Muscle layer of colon (tissue), 2 donors: ENCODE measurements at regions not wholly inside any gene's neighbourhood (a gene's known extent, or its start where the extent isn't known, plus 50 kb on each side); places are given as distances from the start of the nearest gene placed in this dataset.

ENCODE experiments used
- H3K27ac ChIP-seq: one replicate; pipeline ENCODE4 v1.7.0; 2013; ENCODE audit warnings: low read depth, mild to moderate bottlenecking, low read length, moderate library complexity
- H3K27me3 ChIP-seq, 2 donors: one replicate each; pipeline ENCODE4 v1.7.0; 2013; ENCODE audit warnings: low read length in 2 of 2, mild to moderate bottlenecking in 2 of 2; ENCODE audit not compliant: insufficient read depth in 2 of 2, control insufficient read depth in 1 of 2
- H3K36me3 ChIP-seq: one replicate; pipeline ENCODE4 v1.7.0; 2013; ENCODE audit warnings: mild to moderate bottlenecking, low read length; ENCODE audit not compliant: insufficient read depth
- H3K4me1 ChIP-seq: one replicate; pipeline ENCODE4 v1.7.0; 2013; ENCODE audit warnings: mild to moderate bottlenecking, low read length; ENCODE audit not compliant: insufficient read depth
- H3K4me3 ChIP-seq, 2 donors: one replicate each; pipeline ENCODE4 v1.7.0; 2013; ENCODE audit warnings: low read length in 2 of 2, low read depth in 1 of 2, mild to moderate bottlenecking in 1 of 2, moderate library complexity in 1 of 2
- H3K9ac ChIP-seq: one replicate; pipeline ENCODE4 v1.7.0; 2013; ENCODE audit warnings: low read length
- H3K9me3 ChIP-seq: one replicate; pipeline ENCODE4 v1.7.0; 2013; ENCODE audit warnings: mild to moderate bottlenecking, low read length
- donor health status: abdominal sarcoma.
- donor health status: Adenocarcinoma of cecum.

- H3K27ac ChIP-seq: no peak overlapping the region
- no peaks in the 10 kb centered on the region for H3K4me1 ChIP-seq
- no peaks in the 10 kb centered on the region for H3K27me3 ChIP-seq
- H3K9me3 ChIP-seq: no peaks in the 10 kb centered on the region
- no peak overlapping the region for H3K4me3 ChIP-seq
- H3K36me3 ChIP-seq: no peaks in the 10 kb centered on the region
- H3K9ac ChIP-seq: no peak overlapping the region
These were observed 82.7 kb upstream of the C1QTNF7 start for GRCh38 chr4:15345134-15345533.

DNA sequence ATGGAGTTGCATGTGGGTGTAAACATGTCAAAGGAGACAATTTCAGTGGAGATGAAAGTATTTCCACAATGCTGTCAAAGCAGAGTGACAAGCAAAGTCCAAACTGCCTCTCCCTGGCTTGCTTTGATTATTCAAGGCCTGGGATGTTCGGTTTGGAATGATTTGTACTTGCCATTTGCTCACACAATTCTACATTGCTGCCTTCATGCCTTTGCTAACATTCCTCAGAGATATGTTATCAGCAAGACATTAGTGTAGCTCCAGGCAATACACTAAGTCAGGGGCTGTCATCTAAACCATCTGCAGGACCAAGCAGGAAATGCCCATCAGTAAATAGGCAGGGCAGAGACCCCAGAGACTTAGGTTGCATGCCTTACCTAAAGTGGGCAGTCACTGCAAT, 79.6 kb upstream of the C1QTNF7 start:
- Histone ChIP-seq H3K27ac (no peak overlapping the region), H3K4me3 (no peak overlapping the region), H3K9ac (no peak overlapping the region), H3K9me3 (no peaks in the 10 kb centered on the region), H3K27me3 (no peaks in the 10 kb centered on the region), H3K36me3 (no peaks in the 10 kb centered on the region), H3K4me1 (peaks cover 12% of the 10 kb centered on the region)

- Histone ChIP-seq H3K4me1 (peaks cover 16% of the 10 kb centered on the region), H3K36me3 (no peaks in the 10 kb centered on the region), H3K9ac (no peak overlapping the region), H3K9me3 (no peaks in the 10 kb centered on the region), H3K27me3 (no peaks in the 10 kb centered on the region), H3K27ac (no peak overlapping the region), H3K4me3 (no peak overlapping the region)
These were observed 79.1 kb upstream of the C1QTNF7 start for GRCh38 chr4:15348695-15349094.

- Histone ChIP-seq H3K27ac (no peak overlapping the region), H3K4me3 (no peak overlapping the region), H3K4me1 (peaks cover 16% of the 10 kb centered on the region), H3K9me3 (no peaks in the 10 kb centered on the region), H3K27me3 (no peaks in the 10 kb centered on the region), H3K9ac (no peak overlapping the region), H3K36me3 (no peaks in the 10 kb centered on the region)
These were observed 78.3 kb upstream of the C1QTNF7 start for GRCh38 chr4:15349531-15349935.

DNA sequence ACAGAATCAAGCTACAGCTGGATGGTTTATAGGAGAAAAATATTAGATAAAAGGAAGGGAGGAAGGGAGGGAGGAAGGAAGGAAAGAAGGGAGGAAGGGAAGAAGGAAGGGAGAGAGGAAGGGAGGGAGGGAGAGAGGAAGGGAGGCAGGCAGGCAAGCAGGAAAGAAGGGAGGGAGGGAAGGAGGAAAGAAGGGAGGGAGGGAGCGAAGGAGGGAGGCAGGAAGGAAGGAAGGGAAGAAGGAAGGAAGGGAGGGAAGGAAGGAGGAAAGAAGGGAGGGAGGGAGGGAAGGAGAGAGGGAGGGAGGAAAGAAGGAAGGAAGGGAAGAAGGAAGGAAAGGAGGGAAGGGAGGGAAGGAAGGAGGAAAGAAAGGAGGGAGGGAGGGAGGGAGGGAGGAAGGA, 77.9 kb upstream of the C1QTNF7 start:
- Histone ChIP-seq H3K4me1 (peaks cover 16% of the 10 kb centered on the region), H3K27me3 (no peaks in the 10 kb centered on the region), H3K36me3 (no peaks in the 10 kb centered on the region), H3K9ac (no peak overlapping the region), H3K4me3 (no peak overlapping the region), H3K9me3 (no peaks in the 10 kb centered on the region), H3K27ac (no peak overlapping the region)

DNA sequence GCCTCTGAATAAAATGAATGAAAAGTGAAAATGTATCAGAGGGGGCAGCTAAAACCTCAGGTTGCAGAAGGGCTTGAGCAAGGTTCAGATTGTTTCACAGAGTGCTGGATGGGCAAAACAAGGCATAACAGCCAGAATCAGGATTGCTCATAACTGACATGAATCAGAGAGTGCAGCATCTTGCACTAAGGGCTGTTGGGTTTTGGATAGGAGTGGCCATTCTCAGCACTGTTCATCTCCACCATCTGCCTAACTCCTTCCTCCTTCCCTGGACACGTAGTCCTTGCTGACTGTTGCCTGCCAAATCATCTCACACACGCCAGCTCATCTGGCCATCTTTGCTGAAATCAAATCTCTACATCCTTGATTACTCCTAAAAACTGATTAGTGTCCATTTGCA, 75.3 kb upstream of the C1QTNF7 start:
- Histone ChIP-seq H3K4me1 (peaks cover 16% of the 10 kb centered on the region), H3K27ac (no peak overlapping the region), H3K9ac (no peak overlapping the region), H3K4me3 (no peak overlapping the region), H3K9me3 (no peaks in the 10 kb centered on the region), H3K36me3 (no peaks in the 10 kb centered on the region), H3K27me3 (no peaks in the 10 kb centered on the region)

GRCh38 chr4:15353207-15353606, 74.6 kb upstream of the C1QTNF7 start:
- Histone ChIP-seq H3K9me3 (no peaks in the 10 kb centered on the region), H3K27me3 (no peaks in the 10 kb centered on the region), H3K9ac (no peak overlapping the region), H3K36me3 (no peaks in the 10 kb centered on the region), H3K4me1 (peaks cover 16% of the 10 kb centered on the region), H3K4me3 (no peak overlapping the region), H3K27ac (no peak overlapping the region)

GRCh38 chr4:15354371-15355297, 73.2 kb upstream of the C1QTNF7 start:
- H3K9ac ChIP-seq: no peak overlapping the region
- H3K4me3 ChIP-seq: no peak overlapping the region
- no peaks in the 10 kb centered on the region for H3K9me3 ChIP-seq
- H3K27me3 ChIP-seq: no peaks in the 10 kb centered on the region
- H3K27ac ChIP-seq: no peak overlapping the region
- peaks cover 16% of the 10 kb centered on the region for H3K4me1 ChIP-seq
- no peaks in the 10 kb centered on the region for H3K36me3 ChIP-seq

DNA sequence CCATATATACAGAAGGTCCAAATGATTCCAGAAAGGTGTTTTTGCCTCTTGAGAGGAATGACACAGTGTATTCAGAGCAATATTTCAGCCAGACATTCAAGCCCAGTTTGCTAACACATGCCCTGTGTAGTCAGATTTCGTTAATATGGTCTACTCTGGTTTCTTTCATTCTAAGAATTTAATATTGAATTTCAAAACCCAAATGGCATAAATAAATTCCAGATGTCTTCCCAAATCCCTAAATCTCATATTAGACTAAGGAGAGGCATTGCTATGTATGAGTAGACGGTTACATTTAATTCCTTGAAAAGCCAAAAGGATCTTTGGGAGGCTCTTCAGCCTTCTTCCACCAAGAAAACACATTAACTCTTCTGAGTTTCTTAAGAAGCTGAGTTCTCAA, 66.3 kb upstream of the C1QTNF7 start:
- H3K4me3 ChIP-seq: no peak overlapping the region
- no peaks in the 10 kb centered on the region for H3K4me1 ChIP-seq
- H3K36me3 ChIP-seq: no peaks in the 10 kb centered on the region
- H3K9ac ChIP-seq: no peak overlapping the region
- no peaks in the 10 kb centered on the region for H3K27me3 ChIP-seq
- no peak overlapping the region for H3K27ac ChIP-seq
- H3K9me3 ChIP-seq: no peaks in the 10 kb centered on the region

DNA sequence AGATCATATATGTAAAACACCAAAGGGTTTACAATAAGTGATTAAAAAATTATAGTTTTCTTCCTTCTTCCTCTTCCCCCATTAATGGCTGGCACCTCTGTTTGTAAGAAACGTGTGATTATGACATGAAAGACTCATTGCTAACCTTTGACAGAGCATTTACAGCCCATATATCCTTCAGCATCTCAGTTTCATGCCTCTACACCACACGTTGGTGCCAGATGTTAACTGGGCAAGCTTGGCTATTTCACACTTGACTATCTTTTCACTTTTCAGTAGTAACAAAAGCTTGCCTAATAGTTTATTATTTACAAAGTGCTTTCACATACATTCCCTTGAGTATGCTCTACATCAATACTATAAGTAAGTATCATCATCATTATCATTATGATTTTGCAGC, 65.3 kb upstream of the C1QTNF7 start:
- Histone ChIP-seq H3K4me1 (no peaks in the 10 kb centered on the region), H3K4me3 (no peak overlapping the region), H3K27me3 (no peaks in the 10 kb centered on the region), H3K36me3 (no peaks in the 10 kb centered on the region), H3K9me3 (no peaks in the 10 kb centered on the region), H3K9ac (no peak overlapping the region), H3K27ac (no peak overlapping the region)

- H3K27me3 ChIP-seq: no peaks in the 10 kb centered on the region
- no peak overlapping the region for H3K9ac ChIP-seq
These were observed 63.6 kb upstream of the C1QTNF7 start for GRCh38 chr4:15364183-15364582.

GRCh38 chr4:15365641-15366040, 62.2 kb upstream of the C1QTNF7 start:
- no peaks in the 10 kb centered on the region for H3K36me3 ChIP-seq

More at GRCh38 chr4:15364183-15364582, 63.6 kb upstream of the C1QTNF7 start:
- no peak overlapping the region for H3K4me3 ChIP-seq
- no peaks in the 10 kb centered on the region for H3K36me3 ChIP-seq
- no peak overlapping the region for H3K27ac ChIP-seq
- H3K9me3 ChIP-seq: no peaks in the 10 kb centered on the region
- no peaks in the 10 kb centered on the region for H3K4me1 ChIP-seq

More at GRCh38 chr4:15365641-15366040, 62.2 kb upstream of the C1QTNF7 start:
- no peak overlapping the region for H3K4me3 ChIP-seq
- no peak overlapping the region for H3K9ac ChIP-seq
- H3K27me3 ChIP-seq: no peaks in the 10 kb centered on the region
- H3K9me3 ChIP-seq: no peaks in the 10 kb centered on the region
- H3K4me1 ChIP-seq: no peaks in the 10 kb centered on the region
- no peak overlapping the region for H3K27ac ChIP-seq
